Activated T-cell treated with anti-CD3 and anti-CD28 coated beads, Interleukin-2, amount 50 U/mL, for 72 hours (primary cell): ENCODE measurements at regions not wholly inside any gene's neighbourhood (a gene's known extent, or its start where the extent isn't known, plus 50 kb on each side); places are given as distances from the start of the nearest gene placed in this dataset.

ENCODE experiments used
- ATAC-seq, 2 donors: fragments of 150-1000 bp; cut with Tn5 transposase; replicated peaks in 1 of 2; 2 replicates each; pipeline ENCODE4 v1.10.0; 2021; ENCODE audit warnings: moderate library complexity in 2 of 2, mild to moderate bottlenecking in 1 of 2
- DNase-seq, 2 donors: peaks; one replicate each; pipeline ENCODE4 v3.0.0; 2021 to 2022; ENCODE audit warnings: mixed read lengths in 1 of 2
- H3K27ac Mint-ChIP-seq: one replicate; pipeline ENCODE4 v1.8.0; 2022; ENCODE audit warnings: mild to moderate bottlenecking, moderate library complexity, mixed read lengths
- H3K27me3 Mint-ChIP-seq: one replicate; pipeline ENCODE4 v1.8.0; 2022; ENCODE audit warnings: low read depth, mixed read lengths
- H3K36me3 Mint-ChIP-seq, 2 donors: one replicate each; pipeline ENCODE4 v1.8.0; 2022; ENCODE audit warnings: mixed read lengths in 2 of 2, mild to moderate bottlenecking in 1 of 2; ENCODE audit not compliant: insufficient read depth in 2 of 2
- H3K4me1 Mint-ChIP-seq: one replicate; pipeline ENCODE4 v1.8.0; 2022; ENCODE audit warnings: low read depth, mixed read lengths
- H3K4me3 Mint-ChIP-seq, 2 donors: one replicate each; pipeline ENCODE4 v1.8.0; 2022; ENCODE audit warnings: mild to moderate bottlenecking in 2 of 2, mixed read lengths in 2 of 2, moderate library complexity in 2 of 2
- H3K9me3 Mint-ChIP-seq, 2 donors: one replicate each; pipeline ENCODE4 v1.8.0; 2022; ENCODE audit warnings: mixed read lengths in 2 of 2

DNA sequence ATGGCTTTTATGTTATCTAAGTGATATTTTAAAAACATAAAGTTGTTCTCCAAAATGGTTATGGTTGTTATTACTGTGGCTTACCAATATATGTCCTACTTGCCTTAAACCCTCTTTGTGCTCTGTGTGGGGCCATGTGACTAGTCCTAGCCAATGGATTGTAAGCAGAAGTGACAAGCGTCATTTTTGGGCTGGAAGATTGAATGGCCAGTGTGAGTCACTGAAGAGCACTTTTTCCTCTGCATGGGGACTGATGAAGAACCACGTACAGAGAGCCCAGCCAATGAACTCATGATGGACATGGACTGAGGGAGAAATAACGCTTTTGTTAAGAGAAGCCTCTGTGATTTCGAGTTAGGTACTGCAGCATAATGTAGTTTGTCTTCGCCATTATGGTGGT is 332.7 kb downstream of the EDEM1 start:
- H3K9me3 Mint-ChIP-seq, result peaks cover 3% of the 10 kb centered on the region in 2 donors
- no peaks in the 10 kb centered on the region for H3K27me3 Mint-ChIP-seq
- ATAC-seq, result no peak

GRCh38 chr3:5523125-5523524 is 335.6 kb downstream of the EDEM1 start:
- Mint-ChIP-seq H3K27ac (no peak overlapping the region), H3K36me3 (no peaks in the 10 kb centered on the region), H3K4me1 (no peaks in the 10 kb centered on the region), H3K4me3 (no peak overlapping the region), H3K27me3 (no peaks in the 10 kb centered on the region), H3K9me3 (peaks cover 3% of the 10 kb centered on the region in 2 donors)
- ATAC-seq, result no peak
- DNase-seq, result no peak

More for the DNA sequence above, 332.7 kb downstream of the EDEM1 start:
- H3K4me3 Mint-ChIP-seq, result no peak overlapping the region
- H3K27ac Mint-ChIP-seq, result no peak overlapping the region
- DNase-seq, result no peak
- no peaks in the 10 kb centered on the region for H3K36me3 Mint-ChIP-seq
- no peaks in the 10 kb centered on the region for H3K4me1 Mint-ChIP-seq

DNA sequence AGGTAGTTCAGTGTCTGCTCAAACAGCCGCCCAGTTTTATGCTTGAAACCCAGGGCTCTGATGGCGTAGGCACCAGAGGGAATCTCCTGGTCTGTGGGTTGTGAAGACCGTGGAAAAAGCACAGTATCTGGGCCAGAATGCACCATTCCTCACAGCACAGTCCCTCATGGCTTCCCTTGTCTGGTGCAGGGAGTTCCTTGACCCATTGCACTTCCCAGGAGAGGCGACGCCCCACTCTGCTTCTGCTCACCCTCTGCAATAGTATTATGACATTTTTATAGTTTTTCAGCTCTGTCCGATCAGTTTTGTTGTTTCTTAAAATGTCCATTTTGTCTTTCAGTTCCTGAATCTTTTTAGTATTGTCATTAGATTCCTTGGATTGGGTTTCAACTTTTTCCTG is 343.5 kb downstream of the EDEM1 start:
- no peaks in the 10 kb centered on the region for H3K9me3 Mint-ChIP-seq
- H3K4me1 Mint-ChIP-seq, result no peaks in the 10 kb centered on the region
- H3K27ac Mint-ChIP-seq, result no peak overlapping the region
- no peak overlapping the region for H3K4me3 Mint-ChIP-seq
- DNase-seq, result no peak
- ATAC-seq, result no peak
- H3K36me3 Mint-ChIP-seq, result no peaks in the 10 kb centered on the region
- H3K27me3 Mint-ChIP-seq, result no peaks in the 10 kb centered on the region

GRCh38 chr3:5531741-5532290 is 344.3 kb downstream of the EDEM1 start:
- H3K36me3 Mint-ChIP-seq, result no peaks in the 10 kb centered on the region
- H3K9me3 Mint-ChIP-seq, result no peaks in the 10 kb centered on the region
- ATAC-seq (no peak), DNase-seq (no peak)
- H3K27ac Mint-ChIP-seq, result no peak overlapping the region
- H3K4me1 Mint-ChIP-seq, result no peaks in the 10 kb centered on the region
- no peaks in the 10 kb centered on the region for H3K27me3 Mint-ChIP-seq
- H3K4me3 Mint-ChIP-seq, result no peak overlapping the region

- H3K9me3 Mint-ChIP-seq, result peaks cover 8 to 10% of the 10 kb centered on the region in 2 donors
- ATAC-seq (no peak), DNase-seq (no peak)
- no peaks in the 10 kb centered on the region for H3K4me1 Mint-ChIP-seq
- H3K27me3 Mint-ChIP-seq, result no peaks in the 10 kb centered on the region
- no peak overlapping the region for H3K27ac Mint-ChIP-seq
- H3K36me3 Mint-ChIP-seq, result peaks cover 0 to under 1% of the 10 kb centered on the region in 2 donors
- H3K4me3 Mint-ChIP-seq, result no peak overlapping the region
Observed at GRCh38 chr3:5540532-5540931, 353.0 kb downstream of the EDEM1 start.

DNA sequence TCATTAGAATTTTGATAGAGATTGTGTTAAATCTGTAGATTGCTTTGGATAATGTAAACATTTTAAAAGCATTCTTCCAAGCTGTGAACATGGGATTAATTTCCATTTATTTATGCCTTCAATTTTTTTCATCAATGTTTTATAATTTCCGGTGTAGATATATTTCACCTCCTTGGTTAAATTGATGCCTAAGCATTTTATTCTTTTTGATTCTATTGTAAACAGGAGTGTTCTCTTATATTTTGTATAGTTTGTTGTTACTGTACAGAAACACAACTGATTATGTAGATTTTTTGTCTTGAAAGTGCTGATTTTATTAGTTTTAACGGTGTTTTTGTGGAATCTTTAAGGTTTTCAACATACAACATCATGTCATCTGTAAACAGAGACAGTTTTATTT is 355.0 kb downstream of the EDEM1 start:
- H3K4me3 Mint-ChIP-seq, result no peak overlapping the region
- no peaks in the 10 kb centered on the region for H3K4me1 Mint-ChIP-seq
- ATAC-seq, result no peak
- no peaks in the 10 kb centered on the region for H3K27me3 Mint-ChIP-seq
- no peak for DNase-seq
- H3K9me3 Mint-ChIP-seq, result peaks cover 12 to 14% of the 10 kb centered on the region in 2 donors
- H3K36me3 Mint-ChIP-seq, result peaks cover 0 to 2% of the 10 kb centered on the region in 2 donors
- H3K27ac Mint-ChIP-seq, result no peak overlapping the region

- DNase-seq, result no peak
- no peak for ATAC-seq
- Mint-ChIP-seq H3K9me3 (peaks cover 12 to 14% of the 10 kb centered on the region in 2 donors), H3K27me3 (no peaks in the 10 kb centered on the region), H3K4me3 (no peak overlapping the region), H3K36me3 (peaks cover 0 to 2% of the 10 kb centered on the region in 2 donors), H3K27ac (no peak overlapping the region), H3K4me1 (no peaks in the 10 kb centered on the region)
Observed at GRCh38 chr3:5543047-5543446, 355.5 kb downstream of the EDEM1 start.

- Mint-ChIP-seq H3K36me3 (peaks cover 0 to 2% of the 10 kb centered on the region in 2 donors), H3K27me3 (no peaks in the 10 kb centered on the region), H3K9me3 (peaks cover 14 to 18% of the 10 kb centered on the region in 2 donors), H3K4me1 (no peaks in the 10 kb centered on the region), H3K4me3 (no peak overlapping the region), H3K27ac (no peak overlapping the region)
- DNase-seq, result no peak
- no peak for ATAC-seq
Observed at GRCh38 chr3:5545719-5546118, 358.2 kb downstream of the EDEM1 start.

GRCh38 chr3:5553203-5553602 is 365.7 kb downstream of the EDEM1 start:
- DNase-seq (no peak), ATAC-seq (peak in 1 of 2 donors; percentile 21)
- Mint-ChIP-seq H3K36me3 (no peaks in the 10 kb centered on the region), H3K4me1 (no peaks in the 10 kb centered on the region), H3K4me3 (no peak overlapping the region), H3K27me3 (no peaks in the 10 kb centered on the region), H3K27ac (no peak overlapping the region), H3K9me3 (peaks cover 4 to 5% of the 10 kb centered on the region in 2 donors)

DNA sequence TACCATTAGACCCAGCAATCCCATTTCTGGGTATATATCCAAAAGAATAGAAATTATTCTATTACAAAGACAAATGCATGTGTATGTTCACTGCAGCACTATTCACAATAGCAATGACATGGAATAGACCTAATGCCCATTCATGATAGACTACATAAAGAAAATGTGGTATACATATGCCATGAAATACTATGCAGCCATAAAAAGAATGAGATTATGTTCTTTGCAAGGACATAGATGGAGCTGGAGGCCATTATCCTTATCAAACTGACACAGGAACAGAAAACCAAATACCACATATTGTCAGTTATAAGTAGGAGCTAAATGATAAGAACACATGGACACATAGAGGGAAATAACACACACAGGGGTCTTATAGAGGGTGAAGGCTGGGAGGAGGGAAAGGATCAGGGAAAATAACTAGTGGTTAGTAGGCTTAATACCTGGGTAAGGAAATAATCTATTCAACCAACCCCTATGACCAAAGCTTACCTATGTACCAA is 366.8 kb downstream of the EDEM1 start:
- H3K36me3 Mint-ChIP-seq, result no peaks in the 10 kb centered on the region
- H3K4me1 Mint-ChIP-seq, result no peaks in the 10 kb centered on the region
- no peak overlapping the region for H3K27ac Mint-ChIP-seq

GRCh38 chr3:5560199-5560598 is 372.7 kb downstream of the EDEM1 start:
- ATAC-seq, result peak; percentile 31 to 51
- no peak for DNase-seq
- H3K36me3 Mint-ChIP-seq, result no peaks in the 10 kb centered on the region
- H3K4me3 Mint-ChIP-seq, result no peak overlapping the region
- no peak overlapping the region for H3K27ac Mint-ChIP-seq
- H3K27me3 Mint-ChIP-seq, result no peaks in the 10 kb centered on the region
- H3K9me3 Mint-ChIP-seq, result peaks cover 0 to 3% of the 10 kb centered on the region in 2 donors
- H3K4me1 Mint-ChIP-seq, result peaks cover 4% of the 10 kb centered on the region

More for the DNA sequence above, 366.8 kb downstream of the EDEM1 start:
- ATAC-seq (no peak), DNase-seq (no peak)
- Mint-ChIP-seq H3K4me3 (no peak overlapping the region), H3K9me3 (peaks cover 2% of the 10 kb centered on the region in 2 donors), H3K27me3 (no peaks in the 10 kb centered on the region)

GRCh38 chr3:5563537-5564277 is 376.2 kb downstream of the EDEM1 start:
- no peaks in the 10 kb centered on the region for H3K36me3 Mint-ChIP-seq
- ATAC-seq (peak; percentile 44 to 62), DNase-seq (peak in 1 of 2 donors; percentile 2)
- peaks cover 2 to 7% of the 10 kb centered on the region in 2 donors for H3K9me3 Mint-ChIP-seq
- H3K4me3 Mint-ChIP-seq, result peak overlapping the region in 1 of 2 donors; percentile 19
- peaks cover 4% of the 10 kb centered on the region for H3K4me1 Mint-ChIP-seq
- H3K27ac Mint-ChIP-seq, result peak overlapping the region; percentile 89
- no peaks in the 10 kb centered on the region for H3K27me3 Mint-ChIP-seq

GRCh38 chr3:5564278-5564666 is 376.8 kb downstream of the EDEM1 start:
- DNase-seq (no peak), ATAC-seq (no peak)
- Mint-ChIP-seq H3K4me1 (peaks cover 4% of the 10 kb centered on the region), H3K4me3 (no peak overlapping the region), H3K27ac (peak overlapping the region; percentile 89), H3K9me3 (peaks cover 2 to 7% of the 10 kb centered on the region in 2 donors), H3K27me3 (no peaks in the 10 kb centered on the region), H3K36me3 (no peaks in the 10 kb centered on the region)
